Activated T-cell treated with anti-CD3 and anti-CD28 coated beads, Interleukin-2, amount 50 U/mL, for 48 hours (primary cell): ENCODE measurements at regions not wholly inside any gene's neighbourhood (a gene's known extent, or its start where the extent isn't known, plus 50 kb on each side); places are given as distances from the start of the nearest gene placed in this dataset.
"Not testable (repeated sequence)": the region's sequence is repeated elsewhere in the genome, so short reads cannot be mapped to it uniquely, and the experiment has no call there.

ENCODE experiments used
- DNase-seq, 2 experiments: peaks; one replicate each; pipeline ENCODE4 v3.0.0-alpha.2; 2020

- DNase-seq, result no peak
Observed at GRCh38 chr21:28152732-28153131, 839.9 kb downstream of the LTN1 start.

GRCh38 chr21:28151758-28152157, 840.9 kb downstream of the LTN1 start:
- DNase-seq, result no peak

DNA sequence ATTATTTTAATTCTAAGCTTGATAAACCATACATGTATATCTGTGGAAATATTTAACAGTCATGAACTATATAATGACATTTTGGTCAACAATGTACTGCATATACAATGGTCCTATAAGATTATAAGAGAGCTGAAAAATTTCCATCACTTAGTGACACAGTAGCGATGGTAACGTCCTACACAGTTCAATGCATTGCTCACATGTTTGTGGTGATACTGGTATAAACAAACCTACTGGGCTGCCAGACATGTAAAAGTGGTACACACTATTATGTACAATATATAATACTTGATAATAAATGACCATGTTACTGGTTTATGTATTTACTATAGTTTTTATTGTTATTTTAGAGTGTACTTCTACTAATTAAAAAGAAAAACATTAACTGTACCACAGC, 841.9 kb downstream of the LTN1 start:
- no peak for DNase-seq

- no peak for DNase-seq
Observed at GRCh38 chr21:28148400-28149064, 844.1 kb downstream of the LTN1 start.

DNA sequence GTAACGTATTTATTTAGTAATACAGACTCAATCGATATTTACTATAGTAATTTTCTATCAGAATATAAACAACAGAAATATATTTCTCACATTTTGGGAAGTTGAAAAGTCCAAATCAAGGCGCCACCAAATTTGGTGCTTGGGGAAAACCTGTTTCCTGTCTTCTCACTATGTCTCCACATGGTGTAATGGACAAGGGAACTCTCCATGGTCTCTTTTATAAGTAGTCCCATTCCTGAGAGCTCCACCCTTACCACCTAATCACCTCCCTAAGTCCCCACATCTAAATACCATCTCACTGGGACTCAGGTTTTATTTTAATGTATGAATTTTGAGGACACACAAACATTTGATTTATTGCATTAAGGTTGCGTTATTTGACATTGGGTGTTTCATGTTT, 848.0 kb downstream of the LTN1 start:
- no peak for DNase-seq

- no peak for DNase-seq
Observed at GRCh38 chr21:28144089-28144488, 848.6 kb downstream of the LTN1 start.

DNA sequence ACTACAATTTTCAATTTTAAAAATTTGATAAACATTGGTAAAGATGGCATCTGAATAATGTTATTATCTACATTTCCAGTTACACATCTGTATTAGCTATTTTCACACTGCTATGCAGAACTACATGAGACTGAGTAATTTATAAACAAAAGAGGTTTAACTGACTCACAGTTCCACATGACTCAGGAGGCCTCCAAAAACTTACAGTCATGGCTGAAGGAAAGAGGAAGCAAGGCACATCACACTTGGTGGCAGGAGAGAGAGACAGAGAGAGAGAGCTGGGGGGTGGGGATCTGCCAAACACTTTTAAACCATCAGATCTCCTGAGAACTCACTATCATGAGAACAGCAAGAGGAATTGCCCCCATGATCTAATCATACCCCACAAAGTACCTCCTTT, 850.0 kb downstream of the LTN1 start:
- no peak for DNase-seq

GRCh38 chr21:28138272-28138671, 854.4 kb downstream of the LTN1 start:
- no peak for DNase-seq

DNA sequence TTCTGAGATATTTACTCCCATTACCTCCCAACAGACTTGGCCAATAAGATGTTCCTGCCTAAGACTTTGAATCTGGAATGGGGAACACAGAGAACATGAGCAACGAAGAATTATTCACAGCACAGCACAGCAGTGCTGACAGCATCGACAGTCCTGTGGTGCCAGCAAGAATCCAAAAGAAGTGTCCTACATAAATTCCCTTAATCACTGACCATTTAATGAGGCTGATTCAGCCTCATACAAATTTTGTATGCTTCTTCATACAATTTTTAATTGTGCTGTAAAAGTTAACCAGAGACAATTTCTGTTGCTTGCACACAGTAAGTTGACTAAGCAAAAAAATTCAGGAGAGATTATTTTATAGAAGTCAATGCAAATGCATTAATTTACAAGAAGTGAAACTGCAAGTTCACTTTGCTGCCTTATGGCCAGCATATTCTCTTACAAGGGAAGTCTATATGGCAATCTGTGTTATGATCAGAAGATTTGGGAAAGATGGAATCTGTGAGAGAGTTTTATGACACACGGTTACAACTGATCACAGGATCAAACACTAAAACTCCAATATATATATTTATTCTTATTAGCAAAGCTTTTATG, 855.9 kb downstream of the LTN1 start:
- no peak for DNase-seq

DNA sequence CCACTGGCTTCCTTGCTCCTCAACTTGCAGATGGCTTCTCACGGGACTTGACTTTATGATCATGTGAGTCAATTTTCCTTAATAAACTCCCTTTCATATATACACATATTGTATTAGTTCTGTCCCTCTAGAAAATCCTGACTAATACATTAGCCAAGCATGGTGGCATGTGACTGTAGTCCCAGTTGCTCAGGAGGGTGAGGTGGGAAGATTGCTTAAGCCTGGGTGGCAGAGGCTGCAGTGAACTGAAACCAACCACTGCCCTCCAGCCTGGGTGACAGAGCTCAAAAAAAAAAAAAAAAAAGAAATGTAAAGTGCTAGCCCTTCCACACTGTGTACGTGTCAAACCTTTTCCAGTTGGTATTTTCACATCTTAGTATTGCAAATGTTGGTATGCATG, 857.0 kb downstream of the LTN1 start:
- DNase-seq, result no peak

DNA sequence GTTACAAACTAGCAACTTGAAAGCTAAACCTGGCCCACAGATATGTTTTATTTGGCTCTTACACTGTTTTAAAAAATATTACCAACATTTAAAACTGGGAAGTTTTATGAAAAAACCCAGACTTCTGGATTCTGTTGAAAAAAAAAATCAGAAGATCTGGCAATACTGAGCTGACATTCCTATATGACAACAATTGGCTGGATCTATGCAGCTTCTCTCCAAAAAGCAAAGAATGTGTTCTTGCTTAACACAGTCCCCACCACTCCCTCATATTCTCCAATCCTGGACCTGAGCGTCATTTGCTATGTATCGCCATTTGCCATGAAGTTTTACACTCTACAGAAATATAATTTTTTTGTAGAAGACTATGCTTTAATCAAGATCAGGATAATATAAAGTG, 859.6 kb downstream of the LTN1 start:
- no peak for DNase-seq

GRCh38 chr21:28132713-28133112, 860.0 kb downstream of the LTN1 start:
- no peak for DNase-seq

DNA sequence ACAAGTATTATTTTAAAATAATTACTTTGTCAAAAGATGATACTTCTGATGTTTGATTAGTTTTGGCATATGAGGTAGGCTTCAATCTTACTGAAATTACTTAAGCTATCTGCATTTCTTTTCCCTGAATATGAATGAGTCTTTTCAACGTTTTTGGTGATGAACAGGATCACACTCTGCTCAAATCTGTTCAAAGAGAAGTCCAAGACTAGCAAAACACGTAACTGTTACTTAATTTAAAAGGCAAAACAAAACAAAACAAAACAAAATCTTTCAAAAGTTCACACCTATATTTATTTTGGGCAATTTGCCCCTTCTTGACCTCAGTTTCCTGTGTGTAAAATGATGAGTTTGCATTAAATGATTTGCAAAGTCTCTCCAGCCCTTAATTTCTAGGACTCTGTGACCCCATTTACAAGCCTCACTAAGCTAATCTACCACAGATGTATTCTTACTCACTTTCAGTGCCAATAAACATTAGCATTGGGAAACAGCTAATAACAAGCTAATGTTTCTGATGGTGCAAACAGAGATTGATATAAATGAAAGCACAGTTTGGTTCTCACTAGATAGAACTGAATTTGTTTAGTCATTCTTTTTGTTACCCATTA, 865.4 kb downstream of the LTN1 start:
- DNase-seq, result no peak

DNA sequence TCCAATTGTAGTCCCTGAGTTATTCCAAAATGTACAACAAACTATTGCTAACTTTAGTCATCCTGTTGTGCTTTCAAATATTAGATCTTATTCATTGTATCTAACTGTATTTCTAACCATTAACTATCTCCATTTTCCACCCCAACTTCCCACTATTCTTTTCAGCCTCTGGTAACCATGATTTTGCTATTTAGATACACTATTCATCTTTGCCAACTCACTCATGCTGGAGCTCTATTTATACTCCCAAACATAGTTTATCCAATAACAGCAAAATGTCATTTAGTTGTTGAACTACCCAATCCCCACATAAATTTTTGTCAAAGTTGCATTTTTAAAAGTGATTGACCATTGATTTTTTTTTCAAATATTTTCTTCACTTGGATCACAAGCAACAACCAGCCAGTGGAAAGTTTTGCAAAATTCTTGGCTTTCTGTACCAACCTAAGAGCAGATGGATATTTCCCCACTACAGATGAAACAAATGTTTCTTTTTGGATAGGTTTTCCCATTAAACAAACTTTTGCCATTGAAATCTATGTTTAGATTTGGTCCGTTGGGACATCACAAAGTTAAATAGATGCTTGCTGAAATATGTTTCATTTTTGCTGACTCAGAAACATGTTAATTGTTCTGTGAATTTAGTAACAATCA, 866.0 kb downstream of the LTN1 start:
- DNase-seq, result no peak

GRCh38 chr21:28124541-28124940, 868.1 kb downstream of the LTN1 start:
- DNase-seq, result no peak

DNA sequence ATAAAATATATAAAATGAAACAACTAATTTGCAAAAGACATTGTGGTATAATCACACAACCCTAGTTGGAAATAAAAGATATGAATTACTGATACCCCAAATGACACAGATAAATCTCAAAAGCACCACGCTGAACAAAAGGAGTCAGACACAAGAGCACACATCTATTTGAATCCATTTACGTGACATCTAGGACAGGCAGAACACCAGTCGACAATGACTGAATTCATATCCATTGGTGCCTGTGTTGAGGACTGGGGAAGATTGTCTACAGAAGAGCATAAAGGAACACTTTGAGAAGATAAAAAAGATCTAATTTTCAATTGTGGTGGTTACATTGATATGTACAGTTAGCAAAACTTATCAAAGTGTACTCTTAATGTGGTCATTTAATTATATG, 874.1 kb downstream of the LTN1 start:
- no peak for DNase-seq

DNA sequence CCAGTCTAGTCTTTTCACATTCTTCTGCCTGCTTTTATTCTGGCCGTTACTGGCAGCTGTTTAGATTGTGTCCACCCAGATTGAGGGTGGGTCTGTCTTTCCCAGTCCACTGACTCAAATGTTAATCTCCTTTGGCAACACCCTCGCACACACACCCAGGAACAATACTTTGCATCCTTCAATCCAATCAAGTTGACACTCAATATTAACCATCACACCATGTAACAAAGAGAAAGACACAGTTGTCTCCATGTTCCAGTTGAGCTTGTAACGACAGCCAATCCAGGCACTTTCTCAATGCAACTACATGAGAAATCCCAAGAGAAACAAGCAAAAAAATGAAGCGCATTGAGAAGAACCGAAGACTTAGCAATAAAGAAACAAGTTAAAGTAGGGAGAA, 877.7 kb downstream of the LTN1 start:
- DNase-seq, result not testable (repeated sequence)

- DNase-seq, result no peak
Observed at GRCh38 chr21:28113718-28114117, 879.0 kb downstream of the LTN1 start.

DNA sequence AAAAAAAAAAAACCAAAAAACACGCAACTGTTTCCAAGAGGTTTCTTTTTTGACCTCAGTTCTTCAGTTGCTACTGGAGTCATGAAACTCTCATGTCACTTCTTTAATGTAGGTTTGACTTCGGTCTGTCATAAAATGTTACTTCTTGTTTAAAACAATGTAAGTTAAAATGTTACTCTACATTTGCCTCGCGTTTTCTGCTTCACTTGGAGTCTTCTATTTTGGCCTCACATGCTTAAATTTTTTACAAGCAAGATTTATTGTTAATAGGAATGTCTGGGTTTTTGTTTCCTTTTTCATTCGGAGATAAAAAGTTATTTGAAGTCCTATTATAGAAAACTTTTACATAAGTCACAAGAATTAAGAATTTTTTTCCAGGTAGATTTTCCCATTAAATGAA, 880.2 kb downstream of the LTN1 start:
- DNase-seq, result no peak

GRCh38 chr21:28111151-28111619, 881.5 kb downstream of the LTN1 start:
- DNase-seq, result no peak

DNA sequence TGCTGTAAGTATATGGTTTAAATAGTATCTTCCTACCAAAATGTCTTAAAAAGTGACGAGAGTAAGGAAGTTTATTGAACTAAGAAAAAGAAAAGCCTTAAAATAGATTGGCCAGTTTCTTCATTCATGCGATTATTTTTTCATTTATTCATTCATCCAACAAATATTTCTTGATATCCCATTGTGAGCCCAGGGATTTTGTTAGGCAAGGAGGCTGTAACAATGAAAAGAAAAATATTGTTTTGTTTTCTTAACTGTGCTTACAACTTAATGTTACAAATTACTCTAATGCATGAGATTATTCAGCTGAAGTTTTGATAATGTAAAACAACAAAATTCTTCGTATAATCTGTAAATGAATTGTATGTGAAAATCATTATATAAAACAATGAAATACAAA, 882.0 kb downstream of the LTN1 start:
- no peak for DNase-seq

DNA sequence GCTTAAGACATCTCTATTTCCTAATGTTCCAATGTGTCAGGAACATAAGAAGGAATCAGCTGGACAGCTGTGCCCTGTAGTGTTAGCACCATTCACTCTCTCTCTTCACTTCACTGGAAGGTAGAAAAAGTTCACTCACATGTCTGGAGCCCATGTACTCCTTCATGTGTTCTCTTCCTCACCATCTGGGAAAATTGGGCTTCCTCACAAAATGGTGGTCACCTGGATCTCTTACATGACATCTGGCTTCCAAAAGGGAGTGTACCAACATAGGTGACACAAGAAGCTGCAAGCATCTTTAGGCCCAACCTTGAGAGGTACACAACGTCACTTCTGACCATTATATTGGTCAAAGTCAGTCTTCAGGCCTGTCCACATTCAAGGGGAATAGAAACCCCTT, 882.6 kb downstream of the LTN1 start:
- DNase-seq, result no peak

- DNase-seq, result no peak
Observed at GRCh38 chr21:28106370-28106890, 886.2 kb downstream of the LTN1 start.

- no peak for DNase-seq
Observed at GRCh38 chr21:28104346-28104745, 888.3 kb downstream of the LTN1 start.
